ENCODE measurements at regions not wholly inside any gene's neighbourhood (a gene's known extent, or its start where the extent isn't known, plus 50 kb on each side); places are given as distances from the start of the nearest gene placed in this dataset.

- Histone ChIP-seq H3K27ac (ENCODE audit: low read length) (no peak overlapping the region), H3K4me3 (ENCODE audit: low read depth in 2 of 2, low read length in 2 of 2) (no peak overlapping the region), H3K27me3 (ENCODE audit: control insufficient read depth, insufficient read depth, low read length) (no peaks in the 10 kb centered on the region), H3K9me3 (ENCODE audit: control insufficient read depth, insufficient read depth, low read depth, low read length) (no peaks in the 10 kb centered on the region), H3K36me3 (ENCODE audit: control insufficient read depth, insufficient read depth, low read length) (no peaks in the 10 kb centered on the region), H3K4me1 (ENCODE audit: control insufficient read depth, insufficient read depth, low read length) (no peaks in the 10 kb centered on the region)
- intact Hi-C loops (cut with micrococcal nuclease; ENCODE audit: unreplicated experiment), result no loop called here
- in situ Hi-C loops (cut with HindIII; ENCODE audit: low pct_unique_long_range_greater_than_20kb, low sequenced_read_pairs), result no loop called here
- BruUV-seq (replicated peaks), result no TSS peak
- ChIA-PET POLR2A (no interaction called here), CTCF (no interaction called here)
- no peak for TF ChIP-seq TCF7L2 (IDR thresholded peaks at IDR 0.05; ENCODE audit: low read depth, low read length)
- TF ChIP-seq SIN3A (IDR thresholded peaks at IDR 0.05; ENCODE audit: borderline replicate concordance, insufficient read depth, low read depth, low read length), result no peak
- no peak for TF ChIP-seq POLR2AphosphoS5 (IDR thresholded peaks at IDR 0.05; ENCODE audit: low read depth, low read length)
- TF ChIP-seq CTCF (IDR thresholded peaks at IDR 0.05), result no peak
- no peak for TF ChIP-seq REST (IDR thresholded peaks at IDR 0.05; ENCODE audit: insufficient read depth in 1 of 2, low read depth in 2 of 2, low read length in 1 of 2)
- ATAC-seq (no peak), DNase-seq (ENCODE audit: low read depth, low spot score) (no peak)
Observed at GRCh38 chr6:9623985-9624384, 790.9 kb downstream of the TFAP2A start.

- Histone ChIP-seq H3K27me3 (ENCODE audit: control insufficient read depth, insufficient read depth, low read length) (no peaks in the 10 kb centered on the region), H3K4me1 (ENCODE audit: control insufficient read depth, insufficient read depth, low read length) (no peaks in the 10 kb centered on the region), H3K9me3 (ENCODE audit: control insufficient read depth, insufficient read depth, low read depth, low read length) (no peaks in the 10 kb centered on the region), H3K27ac (ENCODE audit: low read length) (no peak overlapping the region), H3K4me3 (ENCODE audit: low read depth in 2 of 2, low read length in 2 of 2) (no peak overlapping the region), H3K36me3 (ENCODE audit: control insufficient read depth, insufficient read depth, low read length) (no peaks in the 10 kb centered on the region)
- in situ Hi-C loops (cut with HindIII; ENCODE audit: low pct_unique_long_range_greater_than_20kb, low sequenced_read_pairs) (no loop called here), intact Hi-C loops (cut with micrococcal nuclease; ENCODE audit: unreplicated experiment) (no loop called here)
- BruUV-seq (replicated peaks), result no TSS peak
- ChIA-PET POLR2A (no interaction called here), CTCF (no interaction called here)
- ATAC-seq (no peak), DNase-seq (ENCODE audit: low read depth, low spot score) (no peak)
- TF ChIP-seq CTCF (IDR thresholded peaks at IDR 0.05) (no peak), POLR2AphosphoS5 (IDR thresholded peaks at IDR 0.05; ENCODE audit: low read depth, low read length) (no peak), REST (IDR thresholded peaks at IDR 0.05; ENCODE audit: insufficient read depth in 1 of 2, low read depth in 2 of 2, low read length in 1 of 2) (no peak), TCF7L2 (IDR thresholded peaks at IDR 0.05; ENCODE audit: low read depth, low read length) (no peak), SIN3A (IDR thresholded peaks at IDR 0.05; ENCODE audit: borderline replicate concordance, insufficient read depth, low read depth, low read length) (no peak)
Observed at GRCh38 chr6:9623228-9623832, 791.5 kb downstream of the TFAP2A start.

Data from Panc1 (cell line).